ENCODE measurements at regions not wholly inside any gene's neighbourhood (a gene's known extent, or its start where the extent isn't known, plus 50 kb on each side); places are given as distances from the start of the nearest gene placed in this dataset.

- Histone ChIP-seq H3K4me3 (no peak overlapping the region), H3K36me3 (no peaks in the 10 kb centered on the region), H3K27me3 (no peaks in the 10 kb centered on the region), H3K27ac (no peak overlapping the region), H3K9me3 (no peaks in the 10 kb centered on the region), H3K4me1 (no peaks in the 10 kb centered on the region)
- no peak for DNase-seq (ENCODE audit: low spot score in 2 of 2)
- 73% methylated on average over 2 of the region's 2 CpGs for WGBS
- TF ChIP-seq EP300 (IDR thresholded peaks at IDR 0.05) (no peak), POLR2AphosphoS5 (IDR thresholded peaks at IDR 0.05) (no peak)
Observed at GRCh38 chr2:172680436-172681068, 55.1 kb upstream of the RAPGEF4 start.

GRCh38 chr2:172685467-172685866 lies 50.2 kb upstream of the RAPGEF4 start:
- no peak for TF ChIP-seq POLR2AphosphoS5 (IDR thresholded peaks at IDR 0.05)
- TF ChIP-seq, protein P1, sequence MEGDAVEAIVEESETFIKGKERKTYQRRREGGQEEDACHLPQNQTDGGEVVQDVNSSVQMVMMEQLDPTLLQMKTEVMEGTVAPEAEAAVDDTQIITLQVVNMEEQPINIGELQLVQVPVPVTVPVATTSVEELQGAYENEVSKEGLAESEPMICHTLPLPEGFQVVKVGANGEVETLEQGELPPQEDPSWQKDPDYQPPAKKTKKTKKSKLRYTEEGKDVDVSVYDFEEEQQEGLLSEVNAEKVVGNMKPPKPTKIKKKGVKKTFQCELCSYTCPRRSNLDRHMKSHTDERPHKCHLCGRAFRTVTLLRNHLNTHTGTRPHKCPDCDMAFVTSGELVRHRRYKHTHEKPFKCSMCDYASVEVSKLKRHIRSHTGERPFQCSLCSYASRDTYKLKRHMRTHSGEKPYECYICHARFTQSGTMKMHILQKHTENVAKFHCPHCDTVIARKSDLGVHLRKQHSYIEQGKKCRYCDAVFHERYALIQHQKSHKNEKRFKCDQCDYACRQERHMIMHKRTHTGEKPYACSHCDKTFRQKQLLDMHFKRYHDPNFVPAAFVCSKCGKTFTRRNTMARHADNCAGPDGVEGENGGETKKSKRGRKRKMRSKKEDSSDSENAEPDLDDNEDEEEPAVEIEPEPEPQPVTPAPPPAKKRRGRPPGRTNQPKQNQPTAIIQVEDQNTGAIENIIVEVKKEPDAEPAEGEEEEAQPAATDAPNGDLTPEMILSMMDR (IDR thresholded peaks at IDR 0.05): no peak
- TF ChIP-seq POLR2A (IDR thresholded peaks at IDR 0.05): no peak
- TF ChIP-seq EP300 (IDR thresholded peaks at IDR 0.05): no peak
- Histone ChIP-seq H3K36me3 (no peaks in the 10 kb centered on the region), H3K9me3 (no peaks in the 10 kb centered on the region), H3K4me3 (no peak overlapping the region), H3K27me3 (no peaks in the 10 kb centered on the region), H3K27ac (no peak overlapping the region), H3K4me1 (no peaks in the 10 kb centered on the region)
- no peak for DNase-seq (ENCODE audit: low spot score in 2 of 2)
- WGBS: 94% methylated on average over 4 of the region's 4 CpGs

All from suprapubic skin (tissue), 4 donors.